ENCODE measurements at regions not wholly inside any gene's neighbourhood (a gene's known extent, or its start where the extent isn't known, plus 50 kb on each side); places are given as distances from the start of the nearest gene placed in this dataset.

GRCh38 chr14:51479584-51480325 is 172.0 kb upstream of the FRMD6 start:
- no peak for TF ChIP-seq ZNF274 (IDR thresholded peaks at IDR 0.05; ENCODE audit: low read depth, low read length)
- H3K4me3 ChIP-seq (ENCODE audit: low read length) = no peak overlapping the region

- TF ChIP-seq ZNF274 (IDR thresholded peaks at IDR 0.05; ENCODE audit: low read depth, low read length) = no peak
Measured at GRCh38 chr14:51481643-51482042, 170.1 kb upstream of the FRMD6 start.

GRCh38 chr14:51482102-51482501 is 169.6 kb upstream of the FRMD6 start:
- H3K4me3 ChIP-seq (ENCODE audit: low read length) = no peak overlapping the region
- TF ChIP-seq ZNF274 (IDR thresholded peaks at IDR 0.05; ENCODE audit: low read depth, low read length) = no peak

More at GRCh38 chr14:51481643-51482042, 170.1 kb upstream of the FRMD6 start:
- no peak overlapping the region for H3K4me3 ChIP-seq (ENCODE audit: low read length)

GRCh38 chr14:51484485-51484884 is 167.2 kb upstream of the FRMD6 start:
- no peak for TF ChIP-seq ZNF274 (IDR thresholded peaks at IDR 0.05; ENCODE audit: low read depth, low read length)
- H3K4me3 ChIP-seq (ENCODE audit: low read length) = no peak overlapping the region

- H3K4me3 ChIP-seq (ENCODE audit: low read length) = no peak overlapping the region
- TF ChIP-seq ZNF274 (IDR thresholded peaks at IDR 0.05; ENCODE audit: low read depth, low read length) = no peak
Measured at GRCh38 chr14:51485733-51486132, 166.0 kb upstream of the FRMD6 start.

- no peak for TF ChIP-seq ZNF274 (IDR thresholded peaks at IDR 0.05; ENCODE audit: low read depth, low read length)
- no peak overlapping the region for H3K4me3 ChIP-seq (ENCODE audit: low read length)
Measured at GRCh38 chr14:51487848-51488247, 163.9 kb upstream of the FRMD6 start.

GRCh38 chr14:51488569-51489220 is 163.0 kb upstream of the FRMD6 start:
- no peak for TF ChIP-seq ZNF274 (IDR thresholded peaks at IDR 0.05; ENCODE audit: low read depth, low read length)
- no peak overlapping the region for H3K4me3 ChIP-seq (ENCODE audit: low read length)

GRCh38 chr14:51490205-51490604 is 161.5 kb upstream of the FRMD6 start:
- TF ChIP-seq ZNF274 (IDR thresholded peaks at IDR 0.05; ENCODE audit: low read depth, low read length) = no peak

GRCh38 chr14:51491036-51491545 is 160.6 kb upstream of the FRMD6 start:
- TF ChIP-seq ZNF274 (IDR thresholded peaks at IDR 0.05; ENCODE audit: low read depth, low read length) = no peak
- H3K4me3 ChIP-seq (ENCODE audit: low read length) = no peak overlapping the region

More at GRCh38 chr14:51490205-51490604, 161.5 kb upstream of the FRMD6 start:
- no peak overlapping the region for H3K4me3 ChIP-seq (ENCODE audit: low read length)

- no peak for TF ChIP-seq ZNF274 (IDR thresholded peaks at IDR 0.05; ENCODE audit: low read depth, low read length)
Measured at GRCh38 chr14:51491776-51492175, 159.9 kb upstream of the FRMD6 start.

GRCh38 chr14:51495319-51495718 is 156.4 kb upstream of the FRMD6 start:
- no peak for TF ChIP-seq ZNF274 (IDR thresholded peaks at IDR 0.05; ENCODE audit: low read depth, low read length)
- H3K4me3 ChIP-seq (ENCODE audit: low read length) = no peak overlapping the region

More at GRCh38 chr14:51491776-51492175, 159.9 kb upstream of the FRMD6 start:
- no peak overlapping the region for H3K4me3 ChIP-seq (ENCODE audit: low read length)

GRCh38 chr14:51498411-51499227 is 153.1 kb upstream of the FRMD6 start:
- no peak overlapping the region for H3K4me3 ChIP-seq (ENCODE audit: low read length)
- TF ChIP-seq ZNF274 (IDR thresholded peaks at IDR 0.05; ENCODE audit: low read depth, low read length) = no peak

- H3K4me3 ChIP-seq (ENCODE audit: low read length) = no peak overlapping the region
- TF ChIP-seq ZNF274 (IDR thresholded peaks at IDR 0.05; ENCODE audit: low read depth, low read length) = no peak
Measured at GRCh38 chr14:51500776-51501175, 150.9 kb upstream of the FRMD6 start.

- no peak overlapping the region for H3K4me3 ChIP-seq (ENCODE audit: low read length)
- no peak for TF ChIP-seq ZNF274 (IDR thresholded peaks at IDR 0.05; ENCODE audit: low read depth, low read length)
Measured at GRCh38 chr14:51501746-51502145, 150.0 kb upstream of the FRMD6 start.
